Liver (tissue), 8 donors: ENCODE measurements at regions not wholly inside any gene's neighbourhood (a gene's known extent, or its start where the extent isn't known, plus 50 kb on each side); places are given as distances from the start of the nearest gene placed in this dataset.
A peak's percentile ranks its signal among the peaks of the same experiment; 100 is the strongest.

Source experiments
- DNase-seq: peaks from one replicate; pipeline ENCODE4 v3.0.0-alpha.2; 2017; ENCODE audit warnings: low spot score
- H3K27ac ChIP-seq, 2 donors: one replicate each; pipeline ENCODE4 v1.7.0; 2013; ENCODE audit warnings: inconsistent platforms in 2 of 2, low read length in 2 of 2, control low read depth in 1 of 2, low read depth in 1 of 2, mild to moderate bottlenecking in 1 of 2
- H3K27me3 ChIP-seq, 4 donors: one replicate each; pipeline versions ENCODE4 v1.6.1 to v1.7.0; 2013; ENCODE audit warnings: low read length in 3 of 4, inconsistent platforms in 1 of 4, mild to moderate bottlenecking in 1 of 4, moderate library complexity in 1 of 4; ENCODE audit not compliant: control insufficient read depth in 4 of 4, insufficient read depth in 4 of 4
- H3K36me3 ChIP-seq, 4 donors: one replicate each; pipeline versions ENCODE4 v1.6.1 to v1.7.0; 2013; ENCODE audit warnings: low read length in 3 of 4, mild to moderate bottlenecking in 3 of 4, low read depth in 1 of 4, moderate library complexity in 1 of 4; ENCODE audit not compliant: control insufficient read depth in 4 of 4, insufficient read depth in 3 of 4
- H3K4me1 ChIP-seq, 4 donors: one replicate each; pipeline versions ENCODE4 v1.6.1 to v1.7.0; 2013; ENCODE audit warnings: low read length in 3 of 4, mild to moderate bottlenecking in 3 of 4, moderate library complexity in 1 of 4; ENCODE audit not compliant: control insufficient read depth in 4 of 4, insufficient read depth in 4 of 4
- H3K4me3 ChIP-seq, 3 donors: one replicate each; pipeline versions ENCODE4 v1.6.1 to v1.7.0; 2013; ENCODE audit warnings: low read length in 3 of 3, control low read depth in 1 of 3, low read depth in 1 of 3, mild to moderate bottlenecking in 1 of 3
- H3K9ac ChIP-seq, 2 donors: one replicate each; pipeline ENCODE4 v1.7.0; 2013; ENCODE audit warnings: low read length in 2 of 2, mild to moderate bottlenecking in 2 of 2, moderate library complexity in 2 of 2, control low read depth in 1 of 2, low read depth in 1 of 2
- H3K9me3 ChIP-seq, 4 donors: one replicate each; pipeline versions ENCODE4 v1.6.1 to v1.7.0; 2013; ENCODE audit warnings: low read length in 3 of 4; ENCODE audit not compliant: control insufficient read depth in 4 of 4
- EGR1 ChIP-seq, 2 donors: IDR thresholded peaks; 2 replicates each; pipeline ENCODE4 v1.6.1; 2016 to 2018; ENCODE audit warnings: antibody characterized with exemption in 2 of 2, low read depth in 2 of 2
- FOXA1 ChIP-seq: IDR thresholded peaks from 2 replicates; pipeline ENCODE4 v1.6.1; 2016; ENCODE audit warnings: antibody characterized with exemption
- FOXA2 ChIP-seq: IDR thresholded peaks from 2 replicates; pipeline ENCODE4 v1.6.1; 2016; ENCODE audit warnings: antibody characterized with exemption
- GABPA ChIP-seq, 2 donors: IDR thresholded peaks in 1 of 2; conservative IDR thresholded peaks in 1 of 2; 2 replicates each; pipeline ENCODE4 v1.6.1; 2016; ENCODE audit warnings: antibody characterized with exemption in 2 of 2, mild to moderate bottlenecking in 1 of 2, moderate library complexity in 1 of 2
- HNF4A ChIP-seq, 2 donors: conservative IDR thresholded peaks; 2 replicates each; pipeline ENCODE4 v1.6.1; 2016; ENCODE audit warnings: antibody characterized with exemption in 2 of 2, mild to moderate bottlenecking in 2 of 2
- JUND ChIP-seq, 2 donors: IDR thresholded peaks; 2 replicates each; pipeline ENCODE4 v1.6.1; 2016; ENCODE audit warnings: antibody characterized with exemption in 2 of 2
- NR2F2 ChIP-seq: IDR thresholded peaks from 2 replicates; pipeline ENCODE4 v1.6.1; 2016; ENCODE audit warnings: antibody characterized with exemption
- RAD21 ChIP-seq, 2 donors: IDR thresholded peaks; 2 replicates each; pipeline ENCODE4 v1.6.1; 2016; ENCODE audit warnings: antibody characterized with exemption in 2 of 2, mild to moderate bottlenecking in 2 of 2
- RXRA ChIP-seq, 2 donors: IDR thresholded peaks; 2 replicates each; pipeline ENCODE4 v1.6.1; 2017 to 2018; ENCODE audit warnings: antibody characterized with exemption in 2 of 2, mild to moderate bottlenecking in 1 of 2
- SP1 ChIP-seq: IDR thresholded peaks from 2 replicates; pipeline ENCODE4 v1.6.1; 2018; ENCODE audit warnings: antibody characterized with exemption, mild to moderate bottlenecking
- TAF1 ChIP-seq: conservative IDR thresholded peaks from 2 replicates; pipeline ENCODE4 v1.6.1; 2016; ENCODE audit warnings: antibody characterized with exemption, mild to moderate bottlenecking
- WGBS: extraction: QIAGEN DNeasy Blood & Tissue Kit; methylation state at CpG from one replicate; pipeline ENCODE4 v1.1.7; 2013; 5-methylcytosine and 5-hydroxymethylcytosine counted together
- TF ChIP-seq, protein P1 (sequence below): IDR thresholded peaks from 2 replicates; pipeline ENCODE4 v1.6.1; 2016; ENCODE audit warnings: antibody characterized with exemption
- TF ChIP-seq, protein P2 (sequence below): fragments of 150-350 bp; IDR thresholded peaks from 2 replicates; pipeline ENCODE4 v1.5.1; 2017; ENCODE audit warnings: improper control_type of control experiment, low read depth, low read length; ENCODE audit not compliant: missing input control
- TF ChIP-seq, protein P3 (sequence below): IDR thresholded peaks from 2 replicates; pipeline ENCODE4 v1.6.1; 2016; ENCODE audit warnings: antibody characterized with exemption, mild to moderate bottlenecking
- TF ChIP-seq, protein P4 (sequence below): IDR thresholded peaks from 2 replicates; pipeline ENCODE4 v1.6.1; 2016; ENCODE audit warnings: antibody characterized with exemption
- TF ChIP-seq, protein P5 (sequence below): IDR thresholded peaks from 2 replicates; pipeline ENCODE4 v1.6.1; 2016; ENCODE audit warnings: antibody characterized with exemption
- donor health status: healthy.
- donor health status: healthy.
- donor health status: healthy.
- donor health status: healthy.
- donor health status: healthy.

DNA sequence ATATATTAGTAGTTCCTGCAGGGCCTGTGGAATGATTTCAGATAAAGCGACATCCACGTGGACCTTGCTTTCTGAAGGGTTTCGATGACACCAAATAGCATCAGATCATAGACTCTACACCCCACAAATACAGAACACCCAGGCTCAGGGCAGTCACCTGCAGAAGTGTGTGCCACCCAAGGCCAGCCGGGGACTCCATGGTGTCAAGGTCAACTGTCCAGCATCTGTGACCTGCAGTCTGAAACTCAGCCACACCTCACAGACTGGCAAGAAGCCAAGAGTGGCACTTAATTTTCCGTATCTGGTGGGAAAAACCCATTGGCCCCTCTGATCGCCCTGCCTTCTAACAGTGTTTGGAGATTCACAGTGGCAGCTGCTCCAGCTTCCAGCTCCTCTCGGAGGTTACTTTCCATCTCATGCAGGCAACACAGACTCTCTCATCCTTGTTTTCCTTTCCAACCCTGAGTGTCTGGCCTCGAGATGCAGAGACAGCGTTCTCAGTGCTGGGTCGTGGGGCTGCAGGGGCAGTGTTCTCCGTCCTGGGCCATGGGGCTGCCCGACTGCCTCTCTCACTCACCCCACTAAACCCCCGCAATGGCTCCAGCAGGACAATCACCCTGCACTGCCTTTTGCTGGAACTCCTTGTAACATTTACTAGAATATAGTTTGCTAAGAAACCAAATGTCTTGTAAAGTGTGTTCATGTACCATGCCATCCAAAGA, 221.9 kb downstream of the IRX2 start:
- WGBS, result 80% methylated on average over 13 of the region's 13 CpGs
- peaks cover 0 to 3% (median 0%) of the 10 kb centered on the region in 4 donors for H3K27me3 ChIP-seq
- peak; percentile 14 for DNase-seq
- TF ChIP-seq HNF4A (conservative IDR thresholded peaks at IDR 0.05), result no peak
- no peak for TF ChIP-seq FOXA2
- no peak for TF ChIP-seq SP1
- TF ChIP-seq, protein P1, sequence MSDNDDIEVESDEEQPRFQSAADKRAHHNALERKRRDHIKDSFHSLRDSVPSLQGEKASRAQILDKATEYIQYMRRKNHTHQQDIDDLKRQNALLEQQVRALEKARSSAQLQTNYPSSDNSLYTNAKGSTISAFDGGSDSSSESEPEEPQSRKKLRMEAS, result no peak
- TF ChIP-seq, protein P2, sequence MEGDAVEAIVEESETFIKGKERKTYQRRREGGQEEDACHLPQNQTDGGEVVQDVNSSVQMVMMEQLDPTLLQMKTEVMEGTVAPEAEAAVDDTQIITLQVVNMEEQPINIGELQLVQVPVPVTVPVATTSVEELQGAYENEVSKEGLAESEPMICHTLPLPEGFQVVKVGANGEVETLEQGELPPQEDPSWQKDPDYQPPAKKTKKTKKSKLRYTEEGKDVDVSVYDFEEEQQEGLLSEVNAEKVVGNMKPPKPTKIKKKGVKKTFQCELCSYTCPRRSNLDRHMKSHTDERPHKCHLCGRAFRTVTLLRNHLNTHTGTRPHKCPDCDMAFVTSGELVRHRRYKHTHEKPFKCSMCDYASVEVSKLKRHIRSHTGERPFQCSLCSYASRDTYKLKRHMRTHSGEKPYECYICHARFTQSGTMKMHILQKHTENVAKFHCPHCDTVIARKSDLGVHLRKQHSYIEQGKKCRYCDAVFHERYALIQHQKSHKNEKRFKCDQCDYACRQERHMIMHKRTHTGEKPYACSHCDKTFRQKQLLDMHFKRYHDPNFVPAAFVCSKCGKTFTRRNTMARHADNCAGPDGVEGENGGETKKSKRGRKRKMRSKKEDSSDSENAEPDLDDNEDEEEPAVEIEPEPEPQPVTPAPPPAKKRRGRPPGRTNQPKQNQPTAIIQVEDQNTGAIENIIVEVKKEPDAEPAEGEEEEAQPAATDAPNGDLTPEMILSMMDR, result no peak
- no peak for TF ChIP-seq FOXA1
- no peak for TF ChIP-seq JUND (IDR thresholded peaks at IDR 0.05)
- no peak for TF ChIP-seq GABPA (IDR thresholded peaks at IDR 0.05 in 1 of 2, conservative IDR thresholded peaks at IDR 0.05 in 1 of 2)
- TF ChIP-seq, protein P3, sequence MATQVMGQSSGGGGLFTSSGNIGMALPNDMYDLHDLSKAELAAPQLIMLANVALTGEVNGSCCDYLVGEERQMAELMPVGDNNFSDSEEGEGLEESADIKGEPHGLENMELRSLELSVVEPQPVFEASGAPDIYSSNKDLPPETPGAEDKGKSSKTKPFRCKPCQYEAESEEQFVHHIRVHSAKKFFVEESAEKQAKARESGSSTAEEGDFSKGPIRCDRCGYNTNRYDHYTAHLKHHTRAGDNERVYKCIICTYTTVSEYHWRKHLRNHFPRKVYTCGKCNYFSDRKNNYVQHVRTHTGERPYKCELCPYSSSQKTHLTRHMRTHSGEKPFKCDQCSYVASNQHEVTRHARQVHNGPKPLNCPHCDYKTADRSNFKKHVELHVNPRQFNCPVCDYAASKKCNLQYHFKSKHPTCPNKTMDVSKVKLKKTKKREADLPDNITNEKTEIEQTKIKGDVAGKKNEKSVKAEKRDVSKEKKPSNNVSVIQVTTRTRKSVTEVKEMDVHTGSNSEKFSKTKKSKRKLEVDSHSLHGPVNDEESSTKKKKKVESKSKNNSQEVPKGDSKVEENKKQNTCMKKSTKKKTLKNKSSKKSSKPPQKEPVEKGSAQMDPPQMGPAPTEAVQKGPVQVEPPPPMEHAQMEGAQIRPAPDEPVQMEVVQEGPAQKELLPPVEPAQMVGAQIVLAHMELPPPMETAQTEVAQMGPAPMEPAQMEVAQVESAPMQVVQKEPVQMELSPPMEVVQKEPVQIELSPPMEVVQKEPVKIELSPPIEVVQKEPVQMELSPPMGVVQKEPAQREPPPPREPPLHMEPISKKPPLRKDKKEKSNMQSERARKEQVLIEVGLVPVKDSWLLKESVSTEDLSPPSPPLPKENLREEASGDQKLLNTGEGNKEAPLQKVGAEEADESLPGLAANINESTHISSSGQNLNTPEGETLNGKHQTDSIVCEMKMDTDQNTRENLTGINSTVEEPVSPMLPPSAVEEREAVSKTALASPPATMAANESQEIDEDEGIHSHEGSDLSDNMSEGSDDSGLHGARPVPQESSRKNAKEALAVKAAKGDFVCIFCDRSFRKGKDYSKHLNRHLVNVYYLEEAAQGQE, result no peak
- TF ChIP-seq RAD21 (IDR thresholded peaks at IDR 0.05), result no peak
- TF ChIP-seq EGR1 (IDR thresholded peaks at IDR 0.05; ENCODE audit: low read depth in 2 of 2), result no peak
- TF ChIP-seq, protein P4, sequence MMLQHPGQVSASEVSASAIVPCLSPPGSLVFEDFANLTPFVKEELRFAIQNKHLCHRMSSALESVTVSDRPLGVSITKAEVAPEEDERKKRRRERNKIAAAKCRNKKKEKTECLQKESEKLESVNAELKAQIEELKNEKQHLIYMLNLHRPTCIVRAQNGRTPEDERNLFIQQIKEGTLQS, result no peak
- no peak for TF ChIP-seq RXRA (IDR thresholded peaks at IDR 0.05)
- no peak for TF ChIP-seq TAF1
- TF ChIP-seq NR2F2, result no peak
- TF ChIP-seq, protein P5, sequence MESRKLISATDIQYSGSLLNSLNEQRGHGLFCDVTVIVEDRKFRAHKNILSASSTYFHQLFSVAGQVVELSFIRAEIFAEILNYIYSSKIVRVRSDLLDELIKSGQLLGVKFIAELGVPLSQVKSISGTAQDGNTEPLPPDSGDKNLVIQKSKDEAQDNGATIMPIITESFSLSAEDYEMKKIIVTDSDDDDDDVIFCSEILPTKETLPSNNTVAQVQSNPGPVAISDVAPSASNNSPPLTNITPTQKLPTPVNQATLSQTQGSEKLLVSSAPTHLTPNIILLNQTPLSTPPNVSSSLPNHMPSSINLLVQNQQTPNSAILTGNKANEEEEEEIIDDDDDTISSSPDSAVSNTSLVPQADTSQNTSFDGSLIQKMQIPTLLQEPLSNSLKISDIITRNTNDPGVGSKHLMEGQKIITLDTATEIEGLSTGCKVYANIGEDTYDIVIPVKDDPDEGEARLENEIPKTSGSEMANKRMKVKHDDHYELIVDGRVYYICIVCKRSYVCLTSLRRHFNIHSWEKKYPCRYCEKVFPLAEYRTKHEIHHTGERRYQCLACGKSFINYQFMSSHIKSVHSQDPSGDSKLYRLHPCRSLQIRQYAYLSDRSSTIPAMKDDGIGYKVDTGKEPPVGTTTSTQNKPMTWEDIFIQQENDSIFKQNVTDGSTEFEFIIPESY, result no peak
- no peak overlapping the region for H3K9ac ChIP-seq
- H3K27ac ChIP-seq, result no peak overlapping the region
- H3K4me1 ChIP-seq, result no peaks in the 10 kb centered on the region
- no peak overlapping the region for H3K4me3 ChIP-seq
- H3K36me3 ChIP-seq, result no peaks in the 10 kb centered on the region
- peaks cover 0 to 2% (median 0%) of the 10 kb centered on the region in 4 donors for H3K9me3 ChIP-seq
